ENCODE measurements at regions not wholly inside any gene's neighbourhood (a gene's known extent, or its start where the extent isn't known, plus 50 kb on each side); places are given as distances from the start of the nearest gene placed in this dataset.

- DNase-seq, result no peak
Observed at GRCh38 chr17:73956169-73956568, 247.3 kb upstream of the RPL38 start.

- peak; percentile 6 for DNase-seq
Observed at GRCh38 chr17:73956595-73957465, 246.6 kb upstream of the RPL38 start.

GRCh38 chr17:73957564-73957963, 245.9 kb upstream of the RPL38 start:
- DNase-seq, result no peak

GRCh38 chr17:73958453-73958852, 245.0 kb upstream of the RPL38 start:
- DNase-seq, result no peak

GRCh38 chr17:73960469-73960868, 243.0 kb upstream of the RPL38 start:
- DNase-seq, result no peak

- no peak for DNase-seq
Observed at GRCh38 chr17:73962308-73962707, 241.2 kb upstream of the RPL38 start.

GRCh38 chr17:73968680-73969079, 234.8 kb upstream of the RPL38 start:
- no peak for DNase-seq

- DNase-seq, result no peak
Observed at GRCh38 chr17:73969956-73970355, 233.5 kb upstream of the RPL38 start.

- DNase-seq, result no peak
Observed at GRCh38 chr17:73971127-73971526, 232.4 kb upstream of the RPL38 start.

GRCh38 chr17:73972056-73972455, 231.4 kb upstream of the RPL38 start:
- no peak for DNase-seq

- no peak for DNase-seq
Observed at GRCh38 chr17:73972901-73973300, 230.6 kb upstream of the RPL38 start.

- DNase-seq, result no peak
Observed at GRCh38 chr17:73973586-73974409, 229.7 kb upstream of the RPL38 start.

GRCh38 chr17:73974536-73974935, 228.9 kb upstream of the RPL38 start:
- DNase-seq, result no peak

GRCh38 chr17:73976147-73976546, 227.3 kb upstream of the RPL38 start:
- no peak for DNase-seq

- no peak for DNase-seq
Observed at GRCh38 chr17:73976676-73977521, 226.6 kb upstream of the RPL38 start.

- DNase-seq, result no peak
Observed at GRCh38 chr17:73980517-73980916, 223.0 kb upstream of the RPL38 start.

- DNase-seq, result no peak
Observed at GRCh38 chr17:73982871-73983270, 220.6 kb upstream of the RPL38 start.

- no peak for DNase-seq
Observed at GRCh38 chr17:73983621-73984400, 219.7 kb upstream of the RPL38 start.

- DNase-seq, result no peak
Observed at GRCh38 chr17:73984941-73985340, 218.5 kb upstream of the RPL38 start.

GRCh38 chr17:73985466-73986015, 217.9 kb upstream of the RPL38 start:
- no peak for DNase-seq

- no peak for DNase-seq
Observed at GRCh38 chr17:73986641-73987177, 216.8 kb upstream of the RPL38 start.
